Activated CD4-positive, alpha-beta memory T cell treated with anti-CD3 and anti-CD28 coated beads, Interleukin-2, amount 10 ng/mL, durations not matched to agents 7 days and 5 days (primary cell): ENCODE measurements at regions not wholly inside any gene's neighbourhood (a gene's known extent, or its start where the extent isn't known, plus 50 kb on each side); places are given as distances from the start of the nearest gene placed in this dataset.
"Not testable (repeated sequence)": the region's sequence is repeated elsewhere in the genome, so short reads cannot be mapped to it uniquely, and the experiment has no call there.

ENCODE experiments used
- CTCF ChIA-PET: fragments of 350-600 bp; sonication (Branson Sonifier 250); formaldehyde crosslinking; loops from one replicate; lab custom pipeline; 2021; ENCODE audit warnings: antibody characterized with exemption, inconsistent platforms; lab: Charles Lee
- POLR2A ChIA-PET: fragments of 350-600 bp; sonication (Branson Sonifier 250); formaldehyde crosslinking; loops from one replicate; lab custom pipeline; 2021; ENCODE audit warnings: antibody characterized with exemption; lab: Charles Lee
- DNase-seq: peaks from one replicate; pipeline ENCODE4 v3.0.0-alpha.2; 2020
- H3K27ac Mint-ChIP-seq: one replicate; pipeline ENCODE4 v1.8.0; 2021; ENCODE audit warnings: mild to moderate bottlenecking, mixed read lengths
- H3K27me3 Mint-ChIP-seq: one replicate; pipeline ENCODE4 v1.8.0; 2021; ENCODE audit warnings: mixed read lengths
- H3K36me3 Mint-ChIP-seq: one replicate; pipeline ENCODE4 v1.8.0; 2021; ENCODE audit warnings: low read depth, mixed read lengths
- H3K4me1 Mint-ChIP-seq: one replicate; pipeline ENCODE4 v1.8.0; 2021; ENCODE audit warnings: mixed read lengths
- H3K4me3 Mint-ChIP-seq: one replicate; pipeline ENCODE4 v1.8.0; 2021; ENCODE audit warnings: mild to moderate bottlenecking, mixed read lengths
- H3K9me3 Mint-ChIP-seq: one replicate; pipeline ENCODE4 v1.8.0; 2021; ENCODE audit warnings: mixed read lengths

- no peaks in the 10 kb centered on the region for H3K4me1 Mint-ChIP-seq
- no peak overlapping the region for H3K4me3 Mint-ChIP-seq
- peaks cover 4% of the 10 kb centered on the region for H3K27me3 Mint-ChIP-seq
- POLR2A ChIA-PET = no interaction called here
- no peak overlapping the region for H3K27ac Mint-ChIP-seq
- no peak for DNase-seq
- no peaks in the 10 kb centered on the region for H3K36me3 Mint-ChIP-seq
- CTCF ChIA-PET = no interaction called here
- H3K9me3 Mint-ChIP-seq = no peaks in the 10 kb centered on the region
These were observed 115.4 kb upstream of the FOXK1 start for GRCh38 chr7:4566714-4567113.

- Mint-ChIP-seq H3K9me3 (peaks cover 7% of the 10 kb centered on the region), H3K4me1 (no peaks in the 10 kb centered on the region), H3K27me3 (no peaks in the 10 kb centered on the region), H3K36me3 (peaks cover 2% of the 10 kb centered on the region), H3K4me3 (no peak overlapping the region), H3K27ac (no peak overlapping the region)
- CTCF ChIA-PET = no interaction called here
- POLR2A ChIA-PET = no interaction called here
- no peak for DNase-seq
These were observed 107.2 kb upstream of the FOXK1 start for GRCh38 chr7:4574851-4575250.

GRCh38 chr7:4575254-4575653 lies 106.8 kb upstream of the FOXK1 start:
- Mint-ChIP-seq H3K9me3 (peaks cover 7% of the 10 kb centered on the region), H3K27me3 (no peaks in the 10 kb centered on the region), H3K4me1 (no peaks in the 10 kb centered on the region), H3K27ac (no peak overlapping the region), H3K36me3 (peaks cover 2% of the 10 kb centered on the region), H3K4me3 (no peak overlapping the region)
- ChIA-PET CTCF (no interaction called here), POLR2A (no interaction called here)
- no peak for DNase-seq

- CTCF ChIA-PET = no interaction called here
These were observed 78.9 kb upstream of the FOXK1 start for GRCh38 chr7:4602905-4603842.

GRCh38 chr7:4603843-4604231 lies 78.3 kb upstream of the FOXK1 start:
- POLR2A ChIA-PET = no interaction called here
- H3K27me3 Mint-ChIP-seq = no peaks in the 10 kb centered on the region
- DNase-seq = no peak

More at GRCh38 chr7:4602905-4603842, 78.9 kb upstream of the FOXK1 start:
- Mint-ChIP-seq H3K4me3 (no peak overlapping the region), H3K27me3 (no peaks in the 10 kb centered on the region), H3K27ac (no peak overlapping the region), H3K36me3 (no peaks in the 10 kb centered on the region), H3K9me3 (no peaks in the 10 kb centered on the region), H3K4me1 (no peaks in the 10 kb centered on the region)
- no peak for DNase-seq
- POLR2A ChIA-PET = no interaction called here

GRCh38 chr7:4604456-4604940 lies 77.6 kb upstream of the FOXK1 start:
- H3K27me3 Mint-ChIP-seq = no peaks in the 10 kb centered on the region
- no peaks in the 10 kb centered on the region for H3K36me3 Mint-ChIP-seq
- no peak for DNase-seq
- no peaks in the 10 kb centered on the region for H3K4me1 Mint-ChIP-seq
- H3K27ac Mint-ChIP-seq = no peak overlapping the region
- no peaks in the 10 kb centered on the region for H3K9me3 Mint-ChIP-seq
- ChIA-PET POLR2A (no interaction called here), CTCF (no interaction called here)
- H3K4me3 Mint-ChIP-seq = no peak overlapping the region

More at GRCh38 chr7:4603843-4604231, 78.3 kb upstream of the FOXK1 start:
- no peak overlapping the region for H3K27ac Mint-ChIP-seq
- H3K4me1 Mint-ChIP-seq = no peaks in the 10 kb centered on the region
- no peaks in the 10 kb centered on the region for H3K36me3 Mint-ChIP-seq
- no peak overlapping the region for H3K4me3 Mint-ChIP-seq
- H3K9me3 Mint-ChIP-seq = no peaks in the 10 kb centered on the region
- CTCF ChIA-PET = no interaction called here

GRCh38 chr7:4606797-4607196 lies 75.3 kb upstream of the FOXK1 start:
- no peak for DNase-seq
- no peaks in the 10 kb centered on the region for H3K4me1 Mint-ChIP-seq
- ChIA-PET POLR2A (no interaction called here), CTCF (no interaction called here)
- no peak overlapping the region for H3K27ac Mint-ChIP-seq
- H3K27me3 Mint-ChIP-seq = no peaks in the 10 kb centered on the region
- H3K4me3 Mint-ChIP-seq = no peak overlapping the region
- H3K36me3 Mint-ChIP-seq = no peaks in the 10 kb centered on the region
- no peaks in the 10 kb centered on the region for H3K9me3 Mint-ChIP-seq

GRCh38 chr7:4607311-4607729 lies 74.8 kb upstream of the FOXK1 start:
- no peaks in the 10 kb centered on the region for H3K9me3 Mint-ChIP-seq
- CTCF ChIA-PET = interaction anchor here (0.5 kb wide), 1 partner anchor 1701 kb away, joined by 4 read pairs; no protein-coding TSS in a partner anchor
- POLR2A ChIA-PET = no interaction called here
- no peak for DNase-seq
- no peaks in the 10 kb centered on the region for H3K4me1 Mint-ChIP-seq
- H3K4me3 Mint-ChIP-seq = no peak overlapping the region
- H3K27me3 Mint-ChIP-seq = no peaks in the 10 kb centered on the region
- H3K36me3 Mint-ChIP-seq = no peaks in the 10 kb centered on the region
- H3K27ac Mint-ChIP-seq = no peak overlapping the region

- H3K36me3 Mint-ChIP-seq, H3K27ac Mint-ChIP-seq, H3K27me3 Mint-ChIP-seq, H3K4me3 Mint-ChIP-seq, DNase-seq, POLR2A ChIA-PET, H3K9me3 Mint-ChIP-seq: not testable (repeated sequence)
- CTCF ChIA-PET = interaction anchor here (1.0 to 1.2 kb wide), 3 partner anchors 148 to 184 kb away, joined by 3 read pairs; no protein-coding TSS in a partner anchor
- peaks cover 11% of the 10 kb centered on the region for H3K4me1 Mint-ChIP-seq
These were observed 72.5 kb upstream of the FOXK1 start for GRCh38 chr7:4609576-4609975.

GRCh38 chr7:4610768-4611467 lies 71.2 kb upstream of the FOXK1 start:
- H3K9me3 Mint-ChIP-seq = no peaks in the 10 kb centered on the region
- peak; percentile 58 for DNase-seq
- POLR2A ChIA-PET = no interaction called here
- no peaks in the 10 kb centered on the region for H3K27me3 Mint-ChIP-seq
- no peaks in the 10 kb centered on the region for H3K36me3 Mint-ChIP-seq
- CTCF ChIA-PET = interaction anchor here (1.1 to 1.7 kb wide), 6 partner anchors 142 to 274 kb away, joined by 3 to 5 read pairs (median 4); partner anchors contain the start of gene RADIL
- H3K4me1 Mint-ChIP-seq = peaks cover 11% of the 10 kb centered on the region
- no peak overlapping the region for H3K27ac Mint-ChIP-seq
- H3K4me3 Mint-ChIP-seq = no peak overlapping the region

GRCh38 chr7:4612237-4612636 lies 69.9 kb upstream of the FOXK1 start:
- Mint-ChIP-seq H3K27ac (no peak overlapping the region), H3K27me3 (no peaks in the 10 kb centered on the region)
- POLR2A ChIA-PET = interaction anchor here (0.6 kb wide), 2 partner anchors 115 to 180 kb away, joined by 3 to 4 read pairs; no protein-coding TSS in a partner anchor

GRCh38 chr7:4612939-4613841 lies 68.9 kb upstream of the FOXK1 start:
- Mint-ChIP-seq H3K36me3 (no peaks in the 10 kb centered on the region), H3K27me3 (no peaks in the 10 kb centered on the region), H3K9me3 (no peaks in the 10 kb centered on the region), H3K4me1 (peaks cover 11% of the 10 kb centered on the region), H3K27ac (no peak overlapping the region), H3K4me3 (no peak overlapping the region)
- CTCF ChIA-PET = interaction anchor here (0.5 to 1.1 kb wide), 2 partner anchors 141 to 1415 kb away, joined by 3 read pairs; no protein-coding TSS in a partner anchor
- DNase-seq = no peak
- POLR2A ChIA-PET = no interaction called here

More at GRCh38 chr7:4612237-4612636, 69.9 kb upstream of the FOXK1 start:
- no peak overlapping the region for H3K4me3 Mint-ChIP-seq
- no peak for DNase-seq
- H3K9me3 Mint-ChIP-seq = no peaks in the 10 kb centered on the region
- peaks cover 11% of the 10 kb centered on the region for H3K4me1 Mint-ChIP-seq
- CTCF ChIA-PET = interaction anchor here (0.6 to 1.7 kb wide), 6 partner anchors 72 to 753 kb away, joined by 3 to 6 read pairs (median 4); no protein-coding TSS in a partner anchor
- H3K36me3 Mint-ChIP-seq = no peaks in the 10 kb centered on the region
